ENCODE measurements at regions not wholly inside any gene's neighbourhood (a gene's known extent, or its start where the extent isn't known, plus 50 kb on each side); places are given as distances from the start of the nearest gene placed in this dataset.

DNA sequence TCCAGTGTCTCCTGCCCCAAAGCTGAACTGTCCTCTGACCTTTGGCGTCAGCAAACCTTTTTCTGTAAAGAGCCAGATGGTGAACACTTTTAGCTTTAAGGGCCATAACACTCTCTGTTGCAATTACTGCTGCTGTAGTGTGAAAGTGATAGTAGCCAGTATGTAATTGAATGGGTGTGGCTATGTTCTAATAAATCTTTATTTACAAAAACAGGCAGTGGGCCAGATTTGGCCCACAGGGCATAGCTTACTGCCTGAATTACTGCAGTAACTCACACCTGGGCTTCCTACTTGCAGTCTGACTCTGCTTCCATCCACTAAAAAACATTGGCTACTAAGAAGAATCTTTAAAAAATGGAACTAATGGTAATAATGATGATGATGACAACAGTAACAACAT is 68.0 kb upstream of the SLC6A11 start:
- Histone ChIP-seq H3K4me3 (ENCODE audit: low read length) (no peak overlapping the region), H3K36me3 (ENCODE audit: control insufficient read depth, insufficient read depth, low read length) (no peaks in the 10 kb centered on the region), H3K4me1 (ENCODE audit: control insufficient read depth, insufficient read depth, low read length) (no peaks in the 10 kb centered on the region), H3K9ac (ENCODE audit: extremely low read depth, low read length, poor library complexity, severe bottlenecking) (no peak overlapping the region), H3K9me3 (ENCODE audit: control insufficient read depth, low read length) (no peaks in the 10 kb centered on the region), H3K27ac (ENCODE audit: low read depth, low read length) (no peak overlapping the region), H3K27me3 (ENCODE audit: control insufficient read depth, insufficient read depth, low read length, poor library complexity, severe bottlenecking) (peaks cover 48% of the 10 kb centered on the region)
- Mint-ChIP-seq H3K4me3 (no peak overlapping the region), H3K27me3 (ENCODE audit: insufficient read depth) (peaks cover 19% of the 10 kb centered on the region), H3K9me3 (no peaks in the 10 kb centered on the region), H3K4me1 (peaks cover 4% of the 10 kb centered on the region), H3K27ac (no peak overlapping the region), H3K36me3 (ENCODE audit: low read depth) (no peaks in the 10 kb centered on the region)
- peak; percentile 12 for DNase-seq
- TF ChIP-seq, protein P1, sequence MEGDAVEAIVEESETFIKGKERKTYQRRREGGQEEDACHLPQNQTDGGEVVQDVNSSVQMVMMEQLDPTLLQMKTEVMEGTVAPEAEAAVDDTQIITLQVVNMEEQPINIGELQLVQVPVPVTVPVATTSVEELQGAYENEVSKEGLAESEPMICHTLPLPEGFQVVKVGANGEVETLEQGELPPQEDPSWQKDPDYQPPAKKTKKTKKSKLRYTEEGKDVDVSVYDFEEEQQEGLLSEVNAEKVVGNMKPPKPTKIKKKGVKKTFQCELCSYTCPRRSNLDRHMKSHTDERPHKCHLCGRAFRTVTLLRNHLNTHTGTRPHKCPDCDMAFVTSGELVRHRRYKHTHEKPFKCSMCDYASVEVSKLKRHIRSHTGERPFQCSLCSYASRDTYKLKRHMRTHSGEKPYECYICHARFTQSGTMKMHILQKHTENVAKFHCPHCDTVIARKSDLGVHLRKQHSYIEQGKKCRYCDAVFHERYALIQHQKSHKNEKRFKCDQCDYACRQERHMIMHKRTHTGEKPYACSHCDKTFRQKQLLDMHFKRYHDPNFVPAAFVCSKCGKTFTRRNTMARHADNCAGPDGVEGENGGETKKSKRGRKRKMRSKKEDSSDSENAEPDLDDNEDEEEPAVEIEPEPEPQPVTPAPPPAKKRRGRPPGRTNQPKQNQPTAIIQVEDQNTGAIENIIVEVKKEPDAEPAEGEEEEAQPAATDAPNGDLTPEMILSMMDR (conservative IDR thresholded peaks at IDR 0.05), result no peak
- 80 to 81% methylated on average over 1 of the region's 1 CpG for WGBS, 2 experiments (ENCODE audit: insufficient coverage in 1 of 2, insufficient read length in 1 of 2)

DNA sequence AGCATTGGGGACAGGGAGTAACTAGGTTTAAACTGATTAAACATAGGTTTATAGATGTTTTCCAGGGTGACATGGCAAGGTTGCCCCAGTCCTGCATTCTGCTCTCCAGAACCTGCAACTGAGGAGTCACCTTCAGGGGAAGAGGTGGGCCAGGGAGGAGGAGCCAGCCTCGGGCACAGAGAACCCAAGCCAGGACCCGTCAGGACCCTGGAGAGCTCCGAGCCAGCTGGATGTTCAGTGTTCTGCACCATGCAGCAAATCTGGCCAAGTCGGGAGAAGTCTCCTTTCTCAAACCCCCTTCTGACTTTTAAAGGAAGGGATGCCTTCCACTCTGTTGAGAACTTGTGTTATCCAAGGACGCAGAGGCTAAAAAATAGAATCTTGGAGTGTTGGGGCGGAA is 62.1 kb upstream of the SLC6A11 start:
- WGBS, 2 experiments (ENCODE audit: insufficient coverage in 1 of 2, insufficient read length in 1 of 2), result 21 to 33% methylated on average over 3 to 6 of the region's 6 CpGs
- Mint-ChIP-seq H3K27me3 (ENCODE audit: insufficient read depth) (peaks cover 20% of the 10 kb centered on the region), H3K4me1 (no peaks in the 10 kb centered on the region), H3K9me3 (no peaks in the 10 kb centered on the region), H3K36me3 (ENCODE audit: low read depth) (no peaks in the 10 kb centered on the region), H3K4me3 (no peak overlapping the region), H3K27ac (no peak overlapping the region)
- peak; percentile 97 for DNase-seq
- TF ChIP-seq, protein P1 (conservative IDR thresholded peaks at IDR 0.05), result no peak
- peaks cover 60% of the 10 kb centered on the region for H3K27me3 ChIP-seq (ENCODE audit: control insufficient read depth, insufficient read depth, low read length, poor library complexity, severe bottlenecking)
- H3K36me3 ChIP-seq (ENCODE audit: control insufficient read depth, insufficient read depth, low read length), result no peaks in the 10 kb centered on the region
- no peak overlapping the region for H3K4me3 ChIP-seq (ENCODE audit: low read length)
- no peak overlapping the region for H3K9ac ChIP-seq (ENCODE audit: extremely low read depth, low read length, poor library complexity, severe bottlenecking)
- no peak overlapping the region for H3K27ac ChIP-seq (ENCODE audit: low read depth, low read length)
- H3K9me3 ChIP-seq (ENCODE audit: control insufficient read depth, low read length), result no peaks in the 10 kb centered on the region
- no peaks in the 10 kb centered on the region for H3K4me1 ChIP-seq (ENCODE audit: control insufficient read depth, insufficient read depth, low read length)

DNA sequence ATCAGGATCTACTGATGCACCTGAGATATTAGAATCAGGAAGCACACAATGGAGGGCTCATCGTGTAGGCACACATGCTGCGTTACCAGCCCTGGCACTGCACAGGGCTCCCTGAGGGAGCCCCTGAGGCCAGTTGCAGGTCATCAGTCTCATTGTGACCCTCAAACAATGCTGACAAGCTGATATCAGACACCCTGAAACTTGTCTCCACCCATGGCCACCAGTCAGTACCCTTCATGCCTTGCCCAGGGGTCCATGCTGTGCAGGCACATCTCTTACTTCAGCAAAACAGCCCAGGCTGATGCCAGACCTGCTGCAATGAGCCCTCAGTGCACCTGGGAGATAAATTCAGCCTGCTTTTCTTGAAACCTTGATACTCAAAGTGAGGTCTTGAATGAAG is 59.5 kb upstream of the SLC6A11 start:
- Mint-ChIP-seq H3K9me3 (no peaks in the 10 kb centered on the region), H3K27me3 (ENCODE audit: insufficient read depth) (peaks cover 22% of the 10 kb centered on the region), H3K27ac (no peak overlapping the region), H3K36me3 (ENCODE audit: low read depth) (no peaks in the 10 kb centered on the region), H3K4me3 (no peak overlapping the region), H3K4me1 (no peaks in the 10 kb centered on the region)
- no peak overlapping the region for H3K9ac ChIP-seq (ENCODE audit: extremely low read depth, low read length, poor library complexity, severe bottlenecking)
- peaks cover 40% of the 10 kb centered on the region for H3K27me3 ChIP-seq (ENCODE audit: control insufficient read depth, insufficient read depth, low read length, poor library complexity, severe bottlenecking)
- 80 to 83% methylated on average over 2 of the region's 2 CpGs for whole genome bisulfite sequencing, 2 experiments (ENCODE audit: insufficient coverage in 1 of 2, insufficient read length in 1 of 2)
- no peak overlapping the region for H3K4me3 ChIP-seq (ENCODE audit: low read length)
- no peaks in the 10 kb centered on the region for H3K9me3 ChIP-seq (ENCODE audit: control insufficient read depth, low read length)
- H3K4me1 ChIP-seq (ENCODE audit: control insufficient read depth, insufficient read depth, low read length), result no peaks in the 10 kb centered on the region
- TF ChIP-seq, protein P1 (conservative IDR thresholded peaks at IDR 0.05), result no peak
- no peak overlapping the region for H3K27ac ChIP-seq (ENCODE audit: low read depth, low read length)
- no peaks in the 10 kb centered on the region for H3K36me3 ChIP-seq (ENCODE audit: control insufficient read depth, insufficient read depth, low read length)
- DNase-seq, result no peak
